DND-41 (cell line): ENCODE measurements at regions not wholly inside any gene's neighbourhood (a gene's known extent, or its start where the extent isn't known, plus 50 kb on each side); places are given as distances from the start of the nearest gene placed in this dataset.

Source experiments
- EZH2 ChIP-seq: IDR thresholded peaks from 3 replicates; pipeline ENCODE4 v1.6.1; 2012; ENCODE audit warnings: borderline replicate concordance, low read depth, mild to moderate bottlenecking, moderate library complexity, low read length, inconsistent platforms; ENCODE audit not compliant: severe bottlenecking
- TF ChIP-seq, protein P1 (sequence below): IDR thresholded peaks from 2 replicates; pipeline ENCODE4 v1.5.1; 2012; ENCODE audit warnings: borderline replicate concordance, low read length, moderate library complexity, mild to moderate bottlenecking; ENCODE audit not compliant: poor library complexity, severe bottlenecking; ENCODE audit errors: extremely low read depth

DNA sequence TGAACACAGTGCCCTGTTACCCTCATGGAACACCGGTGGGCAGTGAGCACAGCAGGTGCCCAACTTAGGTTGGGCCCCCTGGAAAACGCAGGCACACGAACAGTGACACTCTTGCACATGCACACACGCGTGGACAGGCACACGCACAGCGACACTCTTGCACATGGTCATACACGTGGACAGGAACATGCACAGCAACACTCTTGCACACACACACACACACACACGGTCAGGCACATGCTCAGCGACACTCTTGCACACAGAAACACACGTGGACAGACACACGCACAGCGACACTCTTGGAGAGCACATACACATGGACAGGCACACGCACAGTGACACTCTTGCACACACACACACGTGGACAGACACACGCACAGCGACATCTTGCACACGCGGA, 559.4 kb upstream of the ADAMTS16 start:
- TF ChIP-seq, protein P1, sequence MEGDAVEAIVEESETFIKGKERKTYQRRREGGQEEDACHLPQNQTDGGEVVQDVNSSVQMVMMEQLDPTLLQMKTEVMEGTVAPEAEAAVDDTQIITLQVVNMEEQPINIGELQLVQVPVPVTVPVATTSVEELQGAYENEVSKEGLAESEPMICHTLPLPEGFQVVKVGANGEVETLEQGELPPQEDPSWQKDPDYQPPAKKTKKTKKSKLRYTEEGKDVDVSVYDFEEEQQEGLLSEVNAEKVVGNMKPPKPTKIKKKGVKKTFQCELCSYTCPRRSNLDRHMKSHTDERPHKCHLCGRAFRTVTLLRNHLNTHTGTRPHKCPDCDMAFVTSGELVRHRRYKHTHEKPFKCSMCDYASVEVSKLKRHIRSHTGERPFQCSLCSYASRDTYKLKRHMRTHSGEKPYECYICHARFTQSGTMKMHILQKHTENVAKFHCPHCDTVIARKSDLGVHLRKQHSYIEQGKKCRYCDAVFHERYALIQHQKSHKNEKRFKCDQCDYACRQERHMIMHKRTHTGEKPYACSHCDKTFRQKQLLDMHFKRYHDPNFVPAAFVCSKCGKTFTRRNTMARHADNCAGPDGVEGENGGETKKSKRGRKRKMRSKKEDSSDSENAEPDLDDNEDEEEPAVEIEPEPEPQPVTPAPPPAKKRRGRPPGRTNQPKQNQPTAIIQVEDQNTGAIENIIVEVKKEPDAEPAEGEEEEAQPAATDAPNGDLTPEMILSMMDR: no peak
- no peak for TF ChIP-seq EZH2
